ENCODE measurements at regions not wholly inside any gene's neighbourhood (a gene's known extent, or its start where the extent isn't known, plus 50 kb on each side); places are given as distances from the start of the nearest gene placed in this dataset.

GRCh38 chr14:89625244-89625713 is 208.2 kb upstream of the FOXN3 start:
- H2AFZ ChIP-seq (ENCODE audit: low read depth) = no peak overlapping the region
- 69% methylated on average over 15 of the region's 20 CpGs for WGBS (ENCODE audit: low lambda C conversion rate)
- no peaks in the 10 kb centered on the region for H3K9me2 ChIP-seq
- H3K4me2 ChIP-seq = no peak overlapping the region
- no peak for TF ChIP-seq NFIC (IDR thresholded peaks at IDR 0.05; ENCODE audit: borderline replicate concordance)
- TF ChIP-seq GABPA (IDR thresholded peaks at IDR 0.05; ENCODE audit: low read depth) = no peak
- TF ChIP-seq REST (IDR thresholded peaks at IDR 0.05; ENCODE audit: low read depth, low read length) = no peak
- TF ChIP-seq EP300 (IDR thresholded peaks at IDR 0.05; ENCODE audit: borderline replicate concordance in 1 of 2, low read depth in 1 of 2, low read length in 1 of 2) = no peak
- TF ChIP-seq TEAD4 (IDR thresholded peaks at IDR 0.05; ENCODE audit: borderline replicate concordance, insufficient read depth) = no peak
- TF ChIP-seq TCF12 (IDR thresholded peaks at IDR 0.05) = no peak
- TF ChIP-seq, protein P1, sequence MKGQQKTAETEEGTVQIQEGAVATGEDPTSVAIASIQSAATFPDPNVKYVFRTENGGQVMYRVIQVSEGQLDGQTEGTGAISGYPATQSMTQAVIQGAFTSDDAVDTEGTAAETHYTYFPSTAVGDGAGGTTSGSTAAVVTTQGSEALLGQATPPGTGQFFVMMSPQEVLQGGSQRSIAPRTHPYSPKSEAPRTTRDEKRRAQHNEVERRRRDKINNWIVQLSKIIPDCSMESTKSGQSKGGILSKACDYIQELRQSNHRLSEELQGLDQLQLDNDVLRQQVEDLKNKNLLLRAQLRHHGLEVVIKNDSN (IDR thresholded peaks at IDR 0.05; ENCODE audit: borderline replicate concordance, low read depth) = no peak
- TF ChIP-seq RFX5 (IDR thresholded peaks at IDR 0.05; ENCODE audit: low read length) = no peak
- no peak for TF ChIP-seq SMC3 (IDR thresholded peaks at IDR 0.05; ENCODE audit: low read depth, low read length)
- no peak for TF ChIP-seq FOSL2 (IDR thresholded peaks at IDR 0.05; ENCODE audit: borderline replicate concordance, low read depth)
- no peak for TF ChIP-seq FOXM1 (IDR thresholded peaks at IDR 0.05; ENCODE audit: low read depth)
- TF ChIP-seq CHD2 (IDR thresholded peaks at IDR 0.05; ENCODE audit: low read length, partially characterized antibody) = no peak
- peak; percentile 54 for DNase-seq
- no peaks in the 10 kb centered on the region for H3K36me3 ChIP-seq (replicated peaks in 1 of 2; ENCODE audit: control insufficient read depth in 1 of 2, insufficient read depth in 2 of 2, low read length in 1 of 2)
- H3K27me3 ChIP-seq (ENCODE audit: insufficient read depth) = no peaks in the 10 kb centered on the region
- H3K79me2 ChIP-seq (ENCODE audit: insufficient read depth) = no peaks in the 10 kb centered on the region
- no peak overlapping the region for H3K27ac ChIP-seq (ENCODE audit: low read depth in 2 of 2, low read length in 1 of 2)
- POLR2A ChIA-PET = no interaction called here
- no peak overlapping the region for H3K9ac ChIP-seq
- H3F3A ChIP-seq (replicated peaks; ENCODE audit: insufficient read depth) = no peaks in the 10 kb centered on the region
- peaks cover 1 to 11% of the 10 kb centered on the region in 2 experiments; a peak in 3 of 4 replicates for H3K4me1 ChIP-seq (ENCODE audit: control insufficient read depth in 1 of 2, insufficient read depth in 2 of 2, low read depth in 1 of 2, low read length in 1 of 2)
- H4K20me1 ChIP-seq (ENCODE audit: insufficient read depth) = no peaks in the 10 kb centered on the region
- CTCF ChIA-PET = no interaction called here
- no peak overlapping the region for H3K4me3 ChIP-seq (ENCODE audit: low read depth in 2 of 2, low read length in 1 of 2)
- no peaks in the 10 kb centered on the region for H3K9me3 ChIP-seq

- H3K79me2 ChIP-seq (ENCODE audit: insufficient read depth) = no peaks in the 10 kb centered on the region
- no peak overlapping the region for H2AFZ ChIP-seq (ENCODE audit: low read depth)
- POLR2A ChIA-PET = no interaction called here
- no peaks in the 10 kb centered on the region for H3K9me3 ChIP-seq
- no peak overlapping the region for H3K9ac ChIP-seq
- H3K9me2 ChIP-seq = no peaks in the 10 kb centered on the region
- no peaks in the 10 kb centered on the region for H3F3A ChIP-seq (replicated peaks; ENCODE audit: insufficient read depth)
- CTCF ChIA-PET = no interaction called here
- no peak overlapping the region for H3K4me3 ChIP-seq (ENCODE audit: low read depth in 2 of 2, low read length in 1 of 2)
- no peak overlapping the region for H3K27ac ChIP-seq (ENCODE audit: low read depth in 2 of 2, low read length in 1 of 2)
- no peaks in the 10 kb centered on the region for H3K27me3 ChIP-seq (ENCODE audit: insufficient read depth)
- H3K4me2 ChIP-seq = no peak overlapping the region
- H3K36me3 ChIP-seq (replicated peaks in 1 of 2; ENCODE audit: control insufficient read depth in 1 of 2, insufficient read depth in 2 of 2, low read length in 1 of 2) = no peaks in the 10 kb centered on the region
- WGBS (ENCODE audit: low lambda C conversion rate) = 78% methylated on average over 15 of the region's 15 CpGs
- DNase-seq = no peak
- peaks cover 0 to 14% of the 10 kb centered on the region in 2 experiments; a peak in 2 of 4 replicates for H3K4me1 ChIP-seq (ENCODE audit: control insufficient read depth in 1 of 2, insufficient read depth in 2 of 2, low read depth in 1 of 2, low read length in 1 of 2)
- H4K20me1 ChIP-seq (ENCODE audit: insufficient read depth) = no peaks in the 10 kb centered on the region
- TF ChIP-seq RAD21 (IDR thresholded peaks at IDR 0.05; ENCODE audit: low read length) (no peak), ELF1 (IDR thresholded peaks at IDR 0.05) (no peak), CHD2 (IDR thresholded peaks at IDR 0.05; ENCODE audit: low read length, partially characterized antibody) (no peak), MXI1 (IDR thresholded peaks at IDR 0.05; ENCODE audit: low read depth, low read length) (no peak), FOSL2 (IDR thresholded peaks at IDR 0.05; ENCODE audit: borderline replicate concordance, low read depth) (no peak), FOXM1 (IDR thresholded peaks at IDR 0.05; ENCODE audit: low read depth) (no peak), NFIC (IDR thresholded peaks at IDR 0.05; ENCODE audit: borderline replicate concordance) (no peak), POLR2AphosphoS5 (IDR thresholded peaks at IDR 0.05; ENCODE audit: low read depth, low read length) (no peak), TAF1 (IDR thresholded peaks at IDR 0.05; ENCODE audit: borderline replicate concordance, low read depth, low read length) (no peak), MEF2A (IDR thresholded peaks at IDR 0.05; ENCODE audit: borderline replicate concordance, low read depth) (no peak), SIN3A (IDR thresholded peaks at IDR 0.05; ENCODE audit: borderline replicate concordance, low read depth, low read length) (no peak), JUND (IDR thresholded peaks at IDR 0.05) (no peak), USF2 (IDR thresholded peaks at IDR 0.05; ENCODE audit: borderline replicate concordance, low read depth, low read length) (no peak), YY1 (IDR thresholded peaks at IDR 0.05; ENCODE audit: low read depth) (no peak)
- TF ChIP-seq, protein P2, sequence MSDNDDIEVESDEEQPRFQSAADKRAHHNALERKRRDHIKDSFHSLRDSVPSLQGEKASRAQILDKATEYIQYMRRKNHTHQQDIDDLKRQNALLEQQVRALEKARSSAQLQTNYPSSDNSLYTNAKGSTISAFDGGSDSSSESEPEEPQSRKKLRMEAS (IDR thresholded peaks at IDR 0.05; ENCODE audit: low read depth) = no peak
- TF ChIP-seq, protein P1 (IDR thresholded peaks at IDR 0.05; ENCODE audit: borderline replicate concordance, low read depth) = no peak
Observed at GRCh38 chr14:89624500-89625156, 207.6 kb upstream of the FOXN3 start.
